ENCODE measurements at regions not wholly inside any gene's neighbourhood (a gene's known extent, or its start where the extent isn't known, plus 50 kb on each side); places are given as distances from the start of the nearest gene placed in this dataset.

- intact Hi-C loops (cut with DNase I; ENCODE audit: low total_unique reads): no loop called here
- no peak for DNase-seq (ENCODE audit: low spot score in 2 of 2)
- WGBS, 2 donors: 89 to 94% methylated on average over 10 of the region's 10 CpGs
- no peak overlapping the region for H3K4me3 ChIP-seq (ENCODE audit: low read depth, poor library complexity, severe bottlenecking)
- TF ChIP-seq, protein P1, sequence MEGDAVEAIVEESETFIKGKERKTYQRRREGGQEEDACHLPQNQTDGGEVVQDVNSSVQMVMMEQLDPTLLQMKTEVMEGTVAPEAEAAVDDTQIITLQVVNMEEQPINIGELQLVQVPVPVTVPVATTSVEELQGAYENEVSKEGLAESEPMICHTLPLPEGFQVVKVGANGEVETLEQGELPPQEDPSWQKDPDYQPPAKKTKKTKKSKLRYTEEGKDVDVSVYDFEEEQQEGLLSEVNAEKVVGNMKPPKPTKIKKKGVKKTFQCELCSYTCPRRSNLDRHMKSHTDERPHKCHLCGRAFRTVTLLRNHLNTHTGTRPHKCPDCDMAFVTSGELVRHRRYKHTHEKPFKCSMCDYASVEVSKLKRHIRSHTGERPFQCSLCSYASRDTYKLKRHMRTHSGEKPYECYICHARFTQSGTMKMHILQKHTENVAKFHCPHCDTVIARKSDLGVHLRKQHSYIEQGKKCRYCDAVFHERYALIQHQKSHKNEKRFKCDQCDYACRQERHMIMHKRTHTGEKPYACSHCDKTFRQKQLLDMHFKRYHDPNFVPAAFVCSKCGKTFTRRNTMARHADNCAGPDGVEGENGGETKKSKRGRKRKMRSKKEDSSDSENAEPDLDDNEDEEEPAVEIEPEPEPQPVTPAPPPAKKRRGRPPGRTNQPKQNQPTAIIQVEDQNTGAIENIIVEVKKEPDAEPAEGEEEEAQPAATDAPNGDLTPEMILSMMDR (IDR thresholded peaks at IDR 0.05): no peak
- no peak for TF ChIP-seq POLR2A (IDR thresholded peaks at IDR 0.05)
Observed at GRCh38 chr16:85353013-85353412, 240.7 kb upstream of the CIBAR2 start.

DNA sequence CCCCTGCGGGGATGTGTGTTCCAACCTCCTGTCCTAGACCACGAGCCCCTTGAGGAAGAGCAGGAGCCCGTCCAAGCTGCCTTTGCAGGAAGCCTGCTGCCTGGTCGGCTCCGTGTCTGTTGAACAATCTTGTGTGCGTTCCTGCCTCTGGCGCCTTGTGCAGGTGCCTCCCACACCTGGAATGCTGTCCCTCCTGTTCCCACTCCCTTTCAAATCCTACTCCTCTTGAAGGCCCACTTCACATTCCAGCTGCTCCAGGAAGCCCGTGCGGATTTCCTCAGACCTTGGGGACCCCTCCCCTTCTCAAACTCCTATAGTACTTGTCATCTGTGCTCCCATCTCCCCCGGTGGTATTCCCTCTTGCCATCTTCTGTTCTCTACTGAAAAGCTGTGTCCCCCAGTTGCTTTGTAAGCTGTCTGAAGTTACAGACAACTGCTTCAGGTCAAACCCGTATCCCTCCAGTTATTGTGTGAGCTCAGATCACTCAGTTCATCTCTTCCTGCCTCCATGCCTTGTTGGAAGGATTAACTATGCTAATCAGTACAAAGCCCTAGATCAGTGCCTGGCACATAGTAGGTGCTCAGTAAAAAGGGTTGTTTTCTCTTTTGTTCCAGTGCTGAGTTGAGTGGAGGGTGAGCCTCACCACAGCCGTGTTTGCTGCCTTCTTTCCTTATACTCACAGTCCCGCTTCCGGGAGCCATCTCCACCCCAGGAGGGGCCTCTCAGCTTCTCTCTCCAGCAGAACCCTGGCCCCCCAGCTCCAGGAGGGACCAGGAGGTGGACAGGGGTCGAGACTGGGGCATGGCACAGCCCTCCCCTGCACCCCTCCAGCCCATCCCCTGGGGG, 241.8 kb upstream of the CIBAR2 start:
- TF ChIP-seq, protein P1 (IDR thresholded peaks at IDR 0.05): no peak
- TF ChIP-seq POLR2A (IDR thresholded peaks at IDR 0.05): no peak
- 54 to 59% methylated on average over 15 of the region's 15 CpGs for WGBS, 2 donors
- DNase-seq (ENCODE audit: low spot score in 2 of 2): peak in 1 of 2 donors; percentile 68
- H3K4me3 ChIP-seq (ENCODE audit: low read depth, poor library complexity, severe bottlenecking): no peak overlapping the region
- intact Hi-C loops (cut with DNase I; ENCODE audit: low total_unique reads): no loop called here

- no peak overlapping the region for H3K4me3 ChIP-seq (ENCODE audit: low read depth, poor library complexity, severe bottlenecking)
- DNase-seq (ENCODE audit: low spot score in 2 of 2): no peak
- TF ChIP-seq, protein P1 (IDR thresholded peaks at IDR 0.05): no peak
- TF ChIP-seq POLR2A (IDR thresholded peaks at IDR 0.05): no peak
- 45 to 58% methylated on average over 18 to 20 of the region's 20 CpGs for WGBS, 2 donors
- intact Hi-C loops (cut with DNase I; ENCODE audit: low total_unique reads): no loop called here
Observed at GRCh38 chr16:85354686-85355514, 242.6 kb upstream of the CIBAR2 start.

- TF ChIP-seq, protein P1 (IDR thresholded peaks at IDR 0.05): no peak
- no peak for DNase-seq (ENCODE audit: low spot score in 2 of 2)
- intact Hi-C loops (cut with DNase I; ENCODE audit: low total_unique reads): no loop called here
- no peak overlapping the region for H3K4me3 ChIP-seq (ENCODE audit: low read depth, poor library complexity, severe bottlenecking)
- 72 to 81% methylated on average over 7 of the region's 7 CpGs for WGBS, 2 donors
Observed at GRCh38 chr16:85355515-85355837, 243.2 kb upstream of the CIBAR2 start.

GRCh38 chr16:85356157-85356556, 243.9 kb upstream of the CIBAR2 start:
- intact Hi-C loops (cut with DNase I; ENCODE audit: low total_unique reads): no loop called here
- H3K4me3 ChIP-seq (ENCODE audit: low read depth, poor library complexity, severe bottlenecking): no peak overlapping the region
- WGBS, 2 donors: 94 to 95% methylated on average over 17 of the region's 17 CpGs
- DNase-seq (ENCODE audit: low spot score in 2 of 2): no peak
- TF ChIP-seq POLR2A (IDR thresholded peaks at IDR 0.05): no peak
- TF ChIP-seq, protein P1 (IDR thresholded peaks at IDR 0.05): no peak

All from lower leg skin (tissue), 4 donors.